SU-DHL-6 (cell line): ENCODE measurements at regions not wholly inside any gene's neighbourhood (a gene's known extent, or its start where the extent isn't known, plus 50 kb on each side); places are given as distances from the start of the nearest gene placed in this dataset.

Source experiments
- CTCF ChIP-seq: fragments of 200-600 bp; sonication (generic); IDR thresholded peaks from one replicate; pipeline ENCODE4 v1.5.1; 2017; ENCODE audit warnings: antibody characterized with exemption, mild to moderate bottlenecking, low read length, moderate library complexity; ENCODE audit not compliant: insufficient read depth, poor library complexity, severe bottlenecking
- EZH2phosphoT487 ChIP-seq: fragments of 200-600 bp; sonication (generic), shearing (Covaris generic); conservative IDR thresholded peaks from 2 replicates; pipeline ENCODE4 v1.6.1; 2018; ENCODE audit warnings: mild to moderate bottlenecking, antibody characterized with exemption, low read length, moderate library complexity, mixed read lengths

GRCh38 chr12:46452776-46453175, 80.2 kb upstream of the SLC38A2 start:
- TF ChIP-seq EZH2phosphoT487 (no peak), CTCF (no peak)
